NCI-H1092 treated with DMSO at 0.1 percent for 48 hours (cell line): ENCODE measurements at regions not wholly inside any gene's neighbourhood (a gene's known extent, or its start where the extent isn't known, plus 50 kb on each side); places are given as distances from the start of the nearest gene placed in this dataset.

Experiments used
- DNase-seq: peaks from one replicate; lab custom pipeline; 2025; lab: John Stamatoyannopoulos, UW

DNA sequence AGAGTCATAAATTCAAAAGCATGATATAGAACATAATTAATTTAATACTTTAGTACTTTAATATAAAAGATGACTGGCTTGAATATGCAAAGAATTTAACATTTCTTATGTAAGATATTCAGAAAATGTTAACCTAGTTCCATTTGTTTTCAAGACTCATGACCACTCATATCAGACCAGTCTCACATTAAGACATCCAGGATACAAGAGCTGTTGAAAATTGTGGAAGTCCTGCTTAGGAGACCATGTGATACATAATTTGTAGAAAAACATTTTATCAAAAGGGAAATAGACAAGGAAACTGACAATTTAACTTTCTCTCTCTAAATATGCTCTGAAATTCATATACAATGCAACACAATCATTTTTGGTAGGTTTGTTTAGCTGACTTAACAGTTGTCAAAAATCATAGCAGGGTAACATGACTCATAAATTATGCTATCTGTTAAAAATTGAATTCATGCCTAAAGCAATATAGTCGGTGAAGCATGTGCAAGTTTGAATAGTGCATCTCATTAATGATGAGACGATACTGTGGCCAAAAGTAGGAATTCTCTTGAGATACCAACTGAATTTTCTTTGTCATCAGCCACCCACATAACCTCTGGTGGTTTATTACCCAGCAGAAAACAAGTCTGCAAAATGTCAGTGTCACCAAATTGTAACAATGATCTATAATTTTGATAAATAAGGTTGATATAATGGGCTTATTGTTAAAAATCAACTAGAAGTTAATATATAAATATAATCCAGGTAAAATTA lies 211.4 kb downstream of the GASK1B start:
- DNase-seq: no peak

DNA sequence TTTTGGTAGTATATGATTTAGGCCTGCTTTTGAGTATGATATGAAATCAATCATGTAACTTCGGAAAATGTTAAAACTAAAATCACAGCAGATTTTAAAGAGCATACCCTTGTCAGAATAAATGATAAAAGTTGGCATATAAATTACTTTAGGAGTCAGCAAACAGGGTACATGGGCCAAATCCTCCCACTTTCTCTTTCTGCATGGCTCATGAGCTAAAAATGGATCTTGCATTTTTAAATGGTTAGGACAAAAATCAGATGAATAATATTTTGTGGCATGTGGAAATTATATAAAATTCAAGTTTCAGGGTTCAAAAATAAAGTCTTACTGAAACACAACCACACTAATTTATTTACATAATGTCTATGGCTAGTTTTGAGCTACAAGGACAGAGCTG lies 214.9 kb downstream of the GASK1B start:
- DNase-seq: no peak

DNA sequence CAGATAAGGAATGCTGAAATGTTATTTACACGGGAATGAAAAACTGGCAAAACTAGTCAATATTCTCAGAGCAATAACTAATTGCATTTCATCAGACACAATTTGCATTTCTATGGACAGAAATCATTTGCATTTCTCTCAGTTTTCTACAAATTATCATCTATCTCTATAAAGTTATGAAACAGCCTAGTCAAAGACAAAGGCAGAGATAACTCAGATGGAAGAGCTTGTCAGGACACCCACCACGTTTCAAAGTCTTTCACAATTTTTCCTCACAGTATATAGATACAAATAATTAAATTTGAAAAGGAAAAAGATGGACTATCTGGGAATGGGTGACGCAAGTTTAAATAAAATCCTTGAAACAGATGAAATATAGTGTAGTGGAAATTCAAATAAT lies 230.8 kb downstream of the GASK1B start:
- no peak for DNase-seq

DNA sequence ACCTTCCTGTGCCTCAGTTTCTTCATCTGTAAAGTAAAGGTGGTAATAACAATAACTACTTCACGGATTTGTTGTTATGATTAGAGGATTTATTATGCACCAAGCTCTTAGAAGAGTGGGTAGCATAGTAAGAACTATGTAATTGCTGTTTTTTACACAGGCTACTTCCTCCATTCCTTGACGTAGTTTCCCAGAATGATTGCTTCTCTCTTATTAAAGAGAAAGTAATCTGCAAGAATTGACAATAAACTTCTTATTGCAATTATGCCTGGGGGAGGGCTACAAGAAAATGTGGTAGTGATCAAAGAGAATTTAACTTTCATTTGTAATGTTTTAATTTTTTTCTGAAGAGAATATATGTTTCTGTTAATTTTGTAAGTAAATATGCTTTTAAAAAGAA lies 238.7 kb downstream of the GASK1B start:
- DNase-seq: no peak

DNA sequence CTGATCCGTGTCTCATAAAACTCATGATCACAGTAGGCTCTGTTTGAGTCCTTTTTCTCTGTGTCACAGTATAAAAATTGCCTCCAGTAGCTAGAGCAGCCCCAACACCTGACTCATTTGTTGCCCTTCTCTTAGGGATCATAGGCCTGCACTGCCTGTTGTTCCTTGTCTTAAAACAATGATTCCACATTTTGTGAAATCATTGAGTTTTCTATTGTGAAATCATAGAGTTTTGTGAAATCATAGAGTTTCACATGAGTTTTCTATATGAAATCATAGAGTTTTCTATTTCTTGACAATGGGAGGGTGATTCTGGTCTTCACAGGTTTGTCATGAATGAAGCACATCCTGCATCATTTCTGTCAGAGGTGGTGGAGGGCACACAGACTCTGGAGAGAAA lies 239.9 kb downstream of the GASK1B start:
- no peak for DNase-seq

DNA sequence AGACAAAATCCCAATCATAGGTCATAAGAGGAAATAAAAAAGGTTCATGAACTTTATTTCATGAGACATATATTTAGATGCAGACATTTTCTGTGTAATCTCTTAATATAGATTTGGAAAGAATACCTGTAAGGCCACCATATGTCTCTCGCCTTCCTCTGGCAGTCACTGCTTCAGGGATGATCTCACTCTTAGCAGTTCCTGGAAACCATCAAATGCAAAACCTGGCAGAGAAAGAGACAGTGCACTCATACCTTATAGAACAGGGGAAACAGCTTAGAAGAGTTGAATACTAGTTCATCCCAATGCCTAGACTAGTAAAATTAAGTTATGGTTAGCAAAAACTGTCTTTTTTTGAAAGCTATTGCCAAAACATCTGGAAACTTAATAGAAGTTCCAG lies 243.3 kb downstream of the GASK1B start:
- DNase-seq: no peak

DNA sequence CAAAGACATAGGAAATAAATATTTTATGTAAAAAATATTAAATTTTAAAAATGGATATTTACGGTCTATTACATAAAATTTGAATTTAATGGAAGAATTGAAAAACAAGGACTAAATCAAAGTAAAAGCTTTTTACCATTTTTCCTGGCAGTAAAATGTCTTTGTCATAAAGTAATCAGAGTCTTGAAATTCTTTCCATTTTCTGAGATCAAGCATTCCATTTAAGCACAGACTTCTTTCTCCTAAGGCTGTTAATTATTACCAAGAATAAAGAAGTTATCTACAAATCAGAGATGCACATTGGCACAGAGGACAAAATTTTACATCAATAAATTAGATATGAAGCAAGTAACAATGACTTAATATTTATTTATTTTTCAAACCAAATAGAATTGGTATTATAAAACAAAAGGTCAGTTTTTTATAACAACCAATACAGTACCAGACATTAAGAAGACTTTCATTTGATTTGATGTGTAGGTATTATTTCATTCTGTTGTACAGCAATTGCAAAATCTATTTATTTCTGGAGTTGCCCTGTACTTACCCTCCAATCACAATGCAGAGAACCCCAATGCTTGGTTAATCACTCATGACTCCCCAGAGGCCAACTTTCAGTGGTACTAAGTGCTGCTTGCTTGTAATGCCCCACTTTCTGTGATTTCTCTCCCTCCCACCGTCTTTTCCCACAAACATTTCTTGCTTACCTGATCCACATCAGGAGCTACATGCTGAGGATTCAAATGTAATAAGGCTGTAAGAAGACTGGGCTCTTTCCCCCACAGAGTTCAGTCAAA lies 254.6 kb downstream of the GASK1B start:
- DNase-seq: no peak

DNA sequence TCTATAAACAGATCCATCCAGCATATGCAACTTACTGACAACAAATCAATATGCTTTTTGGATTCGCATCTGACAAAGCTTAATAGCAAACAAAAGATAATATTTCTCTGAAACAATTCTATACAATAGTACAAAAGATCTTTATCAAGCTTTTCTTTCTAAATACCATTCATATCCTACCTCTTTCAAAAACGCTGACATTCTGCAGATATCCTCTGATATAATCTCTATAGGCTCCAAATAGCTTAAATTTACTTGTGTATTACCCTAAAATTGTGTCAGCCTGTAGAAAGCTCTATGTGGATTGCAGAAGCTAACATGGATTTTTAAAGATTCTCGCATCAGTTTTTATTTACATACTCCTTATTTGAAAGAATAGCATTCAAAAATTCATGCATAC lies 260.6 kb downstream of the GASK1B start:
- no peak for DNase-seq

DNA sequence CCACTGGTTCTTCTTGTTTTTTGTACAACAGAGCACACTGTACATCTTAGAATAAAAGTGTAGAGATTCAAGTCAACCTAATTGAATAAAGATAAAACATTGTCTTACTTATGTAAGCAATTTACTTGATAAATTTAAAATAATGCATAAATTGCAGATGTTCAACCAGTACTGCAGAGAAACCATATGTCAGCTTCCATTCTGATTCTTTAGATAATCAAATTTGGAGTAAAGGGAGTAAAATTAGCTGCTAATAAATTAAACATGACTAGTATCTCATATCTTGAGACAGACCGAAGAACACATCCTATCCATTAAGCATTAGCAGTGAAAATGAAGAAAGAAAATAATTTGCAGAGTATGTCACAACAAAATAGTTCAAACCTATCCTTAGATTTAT lies 261.2 kb downstream of the GASK1B start:
- no peak for DNase-seq

DNA sequence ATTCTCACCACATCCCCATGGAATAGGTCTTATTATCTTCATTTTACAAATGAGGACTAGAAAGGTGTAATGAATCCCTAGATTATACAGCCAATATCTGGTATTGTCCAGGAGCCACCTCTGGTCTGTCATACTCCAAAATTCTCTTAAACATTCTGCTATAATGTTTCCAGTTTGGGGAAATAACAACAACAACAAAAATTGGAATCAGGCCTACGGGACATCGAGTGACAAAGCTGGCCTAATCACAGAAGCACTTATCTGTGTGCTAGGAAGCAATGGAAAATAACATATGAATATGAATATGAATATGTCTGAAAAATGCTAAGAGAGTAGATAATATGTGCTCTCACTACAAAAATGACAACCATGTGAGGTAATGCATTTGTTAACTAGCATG lies 264.1 kb downstream of the GASK1B start:
- DNase-seq: no peak

DNA sequence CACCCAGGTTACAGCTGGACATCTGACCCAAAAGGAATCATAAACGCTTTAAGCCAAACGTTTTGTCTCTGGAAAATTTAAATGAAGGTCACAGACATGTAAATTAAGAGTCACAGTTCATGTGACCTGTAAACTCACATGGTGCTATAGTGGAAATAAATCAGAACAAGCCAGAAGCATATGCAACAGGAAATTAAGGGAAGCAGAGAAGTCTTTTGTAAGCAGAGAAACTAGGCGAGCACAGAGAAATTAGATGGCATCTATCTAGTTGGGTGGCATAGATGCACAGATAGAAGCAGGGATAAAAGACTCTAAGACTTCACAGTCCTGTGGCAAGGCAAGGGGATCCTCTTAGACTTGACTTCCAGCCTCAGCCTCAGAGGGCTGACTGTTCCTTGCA lies 264.8 kb downstream of the GASK1B start:
- DNase-seq: no peak

DNA sequence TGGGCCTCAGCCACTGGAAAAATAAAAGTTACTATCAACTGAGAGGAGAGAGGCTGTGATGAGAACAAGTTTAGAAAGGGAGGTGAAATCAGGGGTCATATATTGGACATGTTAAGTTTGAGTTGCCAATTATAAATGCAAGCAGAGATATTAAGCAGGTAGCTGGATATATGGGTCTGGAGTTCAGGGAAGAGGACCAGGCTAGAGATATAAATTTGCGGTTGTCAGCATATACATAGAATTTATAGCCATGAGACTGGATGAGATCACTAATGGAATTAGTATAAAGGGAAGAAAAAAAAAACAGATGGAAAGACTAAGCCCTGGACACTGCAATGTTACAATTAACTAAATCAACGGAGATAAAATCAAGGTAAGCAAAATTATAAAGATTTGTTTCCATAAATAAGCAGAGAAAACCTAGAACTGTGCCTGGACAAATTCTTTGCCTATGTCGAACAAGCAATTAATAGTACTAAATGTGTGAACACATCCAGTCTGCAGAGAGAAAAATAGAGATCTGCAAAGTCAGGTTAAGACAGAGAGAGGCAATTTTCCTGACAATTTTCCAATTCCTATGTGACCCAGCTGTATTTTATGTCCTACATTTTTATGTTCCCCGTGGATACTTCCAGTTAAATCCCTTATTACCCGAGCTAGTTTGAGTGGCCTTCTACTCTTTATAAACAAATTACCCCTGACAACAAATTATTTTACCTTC lies 265.4 kb downstream of the GASK1B start:
- no peak for DNase-seq

DNA sequence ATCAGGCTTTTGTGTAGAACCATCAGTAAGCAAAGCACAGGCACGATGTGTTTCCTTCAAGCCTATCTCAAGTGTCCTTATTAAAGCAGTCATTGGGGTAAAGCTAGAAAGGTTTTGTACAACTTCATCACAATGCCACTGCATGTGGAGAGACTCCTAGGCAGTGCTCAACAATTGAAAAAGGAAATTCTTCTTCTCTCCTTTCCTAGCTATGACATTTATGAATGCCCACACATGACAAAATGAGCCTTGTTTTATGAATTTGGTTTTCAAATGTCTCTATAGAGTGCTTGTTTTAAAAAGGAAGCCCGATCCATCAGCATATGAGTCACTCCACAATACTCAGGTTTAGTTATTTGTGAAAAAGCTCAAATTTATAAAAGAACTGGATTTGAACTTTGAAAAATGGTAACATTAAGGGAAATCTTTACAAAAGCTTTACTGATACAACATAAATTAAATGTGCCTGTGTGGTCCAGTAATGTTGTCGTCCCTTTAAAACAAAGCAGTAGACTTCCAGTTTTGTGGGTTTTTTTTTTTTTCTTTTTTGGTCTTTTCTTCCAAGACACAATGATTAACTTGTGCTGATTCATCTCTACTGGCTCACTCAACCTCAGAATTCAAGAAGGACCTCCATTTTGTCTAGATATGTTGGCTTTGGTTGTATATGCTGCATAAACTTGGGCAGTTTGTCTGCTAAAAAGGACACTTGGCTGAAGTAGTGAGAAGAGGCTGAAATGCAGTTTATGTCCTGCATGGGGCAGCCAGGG lies 273.8 kb downstream of the GASK1B start:
- no peak for DNase-seq

DNA sequence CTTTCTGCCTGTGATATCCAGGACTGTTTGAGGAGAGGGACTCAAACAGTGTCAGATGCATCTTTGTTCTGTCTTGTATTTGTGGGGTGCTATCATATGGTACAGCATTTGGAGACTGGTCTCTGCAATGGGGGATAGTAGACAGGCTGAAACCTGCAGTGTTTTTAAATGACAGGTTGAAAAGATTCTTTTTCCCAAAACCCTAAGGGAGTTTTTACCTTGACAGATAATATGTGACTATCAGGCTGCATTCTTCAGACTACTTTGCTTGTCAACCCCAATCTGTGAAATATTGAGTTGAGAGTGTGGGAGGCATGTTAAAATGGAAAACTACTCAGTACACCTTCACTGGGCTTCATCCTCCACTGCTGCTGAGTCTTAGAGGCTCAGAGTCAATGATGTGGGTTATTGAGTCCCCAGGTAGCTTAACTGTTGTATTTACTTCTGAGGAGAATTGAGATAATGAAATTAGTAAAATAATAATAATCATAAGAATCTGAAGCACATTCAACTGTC lies 274.9 kb downstream of the GASK1B start:
- no peak for DNase-seq

DNA sequence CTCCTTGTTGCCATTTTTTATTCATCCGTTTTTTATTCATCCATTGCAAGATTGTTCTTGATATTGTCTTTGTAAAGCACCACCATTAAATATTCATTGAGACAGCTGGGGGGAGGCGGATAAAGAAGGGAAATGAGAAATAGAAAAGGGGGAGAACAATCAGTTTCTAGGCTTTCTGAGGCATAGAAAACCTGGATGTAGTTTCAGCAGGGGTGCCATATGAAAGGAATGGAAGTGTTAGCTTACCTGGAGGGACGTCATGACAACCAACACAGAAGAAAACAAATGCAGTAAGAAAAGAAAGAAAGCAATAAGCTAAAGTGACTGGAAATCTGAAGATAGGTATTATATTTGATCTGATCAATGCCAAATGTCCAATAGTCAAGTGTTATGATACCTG lies 276.1 kb downstream of the GASK1B start:
- DNase-seq: no peak

DNA sequence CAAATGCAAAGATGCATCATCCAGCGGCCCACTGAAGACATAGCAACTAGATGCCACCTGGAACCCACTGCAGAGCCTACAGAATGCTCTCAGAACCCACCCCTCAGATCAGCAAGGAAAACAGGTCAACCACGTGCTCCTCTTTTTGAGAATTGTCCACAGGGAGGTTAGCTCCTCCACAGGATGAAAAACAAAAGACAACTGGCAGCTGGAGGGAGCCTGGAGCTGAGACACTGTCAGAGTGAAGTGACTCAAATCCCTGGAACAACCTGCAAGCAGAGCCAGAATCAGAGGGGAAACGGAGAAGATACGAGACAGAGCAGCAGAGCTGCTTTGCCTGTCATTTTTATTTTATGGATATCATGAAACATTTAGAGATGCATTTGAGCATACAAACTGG lies 277.6 kb downstream of the GASK1B start:
- DNase-seq: no peak

DNA sequence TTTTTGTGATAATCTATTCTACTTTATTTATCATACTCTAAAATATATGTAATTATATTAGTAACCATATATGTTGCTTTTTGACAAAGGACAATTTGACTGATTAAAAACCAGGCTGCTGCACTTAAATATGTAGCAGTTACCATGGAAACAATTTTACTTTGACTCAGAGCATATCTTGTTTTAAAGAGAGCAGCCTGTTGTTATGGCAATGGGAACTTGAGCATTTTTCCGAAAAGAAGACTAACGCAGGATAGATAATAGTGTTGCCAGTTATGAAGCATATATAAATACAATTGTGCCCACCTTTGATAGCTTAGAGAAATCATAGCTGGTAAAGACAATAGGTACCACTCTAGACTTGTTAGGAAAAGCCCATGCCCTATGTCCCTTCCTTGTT lies 283.0 kb downstream of the GASK1B start:
- no peak for DNase-seq

DNA sequence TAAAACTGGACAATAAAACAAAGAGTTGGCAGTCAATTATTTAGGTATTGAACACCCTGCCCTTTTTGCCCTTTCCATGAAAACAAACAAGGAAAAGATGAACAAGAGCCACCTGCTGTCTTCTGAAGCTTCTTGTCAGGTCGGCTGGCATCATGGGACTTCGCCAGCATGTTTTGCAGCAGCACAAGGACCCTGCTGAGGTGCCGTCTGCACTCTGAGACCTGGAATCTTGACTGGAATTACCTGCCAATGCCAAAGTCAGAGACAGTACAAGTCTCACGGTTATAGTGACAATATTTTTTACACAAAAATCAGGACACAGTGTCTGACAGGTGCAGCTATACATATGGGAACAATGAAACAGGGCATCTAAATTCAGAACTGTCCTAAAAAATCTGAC lies 284.5 kb downstream of the GASK1B start:
- DNase-seq: no peak

DNA sequence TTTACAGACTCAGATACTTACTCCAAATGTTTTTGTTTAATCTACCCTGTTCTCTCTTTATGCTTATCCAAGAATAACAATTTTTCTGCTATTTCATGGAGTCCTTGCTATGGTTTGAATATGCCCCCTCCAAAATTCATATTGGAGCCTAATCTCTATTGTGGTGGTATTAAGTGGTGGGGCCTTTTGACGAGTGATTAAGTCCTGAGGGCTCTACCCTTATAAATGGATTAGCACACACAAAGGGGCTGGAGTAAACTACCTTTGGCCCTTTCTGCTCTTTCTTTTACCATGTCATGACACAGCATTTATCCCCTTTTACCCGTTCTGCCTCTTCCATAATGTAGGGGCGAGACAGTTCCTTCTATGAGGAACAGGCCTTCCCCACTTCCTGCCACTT lies 285.5 kb downstream of the GASK1B start:
- DNase-seq: no peak

DNA sequence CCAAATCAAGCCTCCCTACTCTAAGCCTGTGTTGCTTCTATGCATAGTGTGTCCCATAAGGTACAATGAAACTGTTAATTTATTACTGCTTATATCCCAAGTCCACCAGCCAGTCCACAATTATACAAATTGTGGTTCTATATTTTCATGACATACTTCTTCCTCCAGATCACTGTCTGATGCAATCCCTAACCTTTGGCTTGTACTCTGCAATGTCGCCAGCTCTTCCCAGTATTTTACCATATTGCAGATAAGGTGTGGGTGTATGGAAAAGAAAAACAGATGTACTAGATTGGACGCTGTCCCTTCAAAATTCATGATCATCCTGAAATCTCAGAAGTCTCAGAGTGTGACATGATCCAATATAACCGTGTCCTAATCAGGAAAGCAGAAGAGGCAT lies 286.2 kb downstream of the GASK1B start:
- DNase-seq: no peak

DNA sequence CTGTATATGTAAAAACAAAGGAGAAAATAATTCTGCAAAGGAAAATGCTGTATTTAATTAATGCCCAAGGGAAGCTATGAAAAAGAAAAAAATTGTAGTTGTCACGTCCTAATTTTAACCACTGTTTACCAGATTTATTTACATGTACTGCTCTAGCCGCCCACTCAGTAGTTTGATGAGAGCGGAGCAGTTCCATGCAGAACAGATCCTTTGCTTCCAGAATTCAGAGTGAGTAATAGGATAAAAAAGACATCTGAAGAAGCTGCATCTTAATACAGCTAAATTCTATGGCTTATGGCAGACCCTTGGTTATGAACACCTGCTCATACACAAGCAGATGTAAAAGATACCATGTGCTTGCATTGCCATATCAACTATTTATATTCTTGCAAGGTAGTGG lies 287.0 kb downstream of the GASK1B start:
- DNase-seq: no peak

DNA sequence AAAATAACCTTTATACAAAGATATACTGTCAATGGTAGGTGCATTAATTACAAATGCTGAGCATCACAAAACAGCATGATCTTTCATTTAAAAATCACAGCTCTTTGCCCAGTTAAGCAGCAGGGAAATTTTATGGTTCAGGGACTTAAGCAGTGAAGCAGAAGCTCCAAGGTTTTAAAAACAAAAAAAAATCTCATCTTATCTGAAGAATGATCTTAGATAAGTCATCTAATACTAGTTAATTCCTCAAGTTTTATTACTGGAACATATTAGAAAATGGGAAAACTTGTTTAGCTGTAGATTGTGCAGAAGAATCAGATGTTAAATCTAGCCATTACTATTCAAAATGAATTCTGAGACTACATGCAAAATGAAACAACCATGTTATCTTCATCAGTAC lies 289.9 kb downstream of the GASK1B start:
- DNase-seq: no peak
